IMR-90 (cell line): ENCODE measurements at regions not wholly inside any gene's neighbourhood (a gene's known extent, or its start where the extent isn't known, plus 50 kb on each side); places are given as distances from the start of the nearest gene placed in this dataset.

Experiments used
- ATAC-seq: fragments of 200-7000 bp; cut with Tn5 transposase; 2 replicates; pipeline ENCODE4 v1.9.1; 2020; ENCODE audit warnings: low read depth, mild to moderate bottlenecking, moderate library complexity
- BruUV-seq: library from RNA; stranded (reverse); fragments of 400-500 nt; replicated peaks from 2 replicates; lab custom pipeline; 2021; lab: Mats Ljungman, UMichigan
- CTCF ChIA-PET: fragments of 300-600 bp; formaldehyde crosslinking; extraction: SDS; loops from one replicate; lab custom pipeline; 2021; ENCODE audit warnings: antibody characterized with exemption; lab: Yijun Ruan, JAX
- POLR2A ChIA-PET: fragments of 300-600 bp; sonication (Branson Sonifier 250); formaldehyde crosslinking; loops from one replicate; lab custom pipeline; 2022; ENCODE audit warnings: antibody characterized with exemption; ENCODE audit not compliant: unreplicated experiment; lab: Charles Lee
- DNase-seq: peaks from one replicate; pipeline ENCODE4 v3.0.0; 2013
- H2AFZ ChIP-seq: replicated peaks from 2 replicates; pipeline ENCODE3; 2013; ENCODE audit warnings: low read length, mild to moderate bottlenecking; ENCODE audit not compliant: poor library complexity
- H2AK5ac ChIP-seq: 2 replicates; pipeline ENCODE4 v1.6.1; 2013; ENCODE audit warnings: low read depth, low read length, inconsistent platforms
- H2AK9ac ChIP-seq: replicated peaks from 2 replicates; pipeline ENCODE3; 2013; ENCODE audit warnings: mild to moderate bottlenecking, low read depth, low read length, moderate library complexity; ENCODE audit not compliant: poor library complexity
- H2BK120ac ChIP-seq: 2 replicates; pipeline ENCODE4 v1.6.1; 2013; ENCODE audit warnings: low read depth, low read length, inconsistent platforms
- H2BK15ac ChIP-seq: 3 replicates; pipeline ENCODE4 v1.6.1; 2013; ENCODE audit warnings: low read depth, low read length, inconsistent platforms
- H2BK20ac ChIP-seq: 2 replicates; pipeline ENCODE4 v1.6.1; 2013; ENCODE audit warnings: low read depth, mild to moderate bottlenecking, inconsistent platforms, low read length, moderate library complexity
- H2BK5ac ChIP-seq: 2 replicates; pipeline ENCODE4 v1.6.1; 2013; ENCODE audit warnings: mild to moderate bottlenecking, low read depth, low read length, inconsistent platforms; ENCODE audit not compliant: poor library complexity, severe bottlenecking
- H3K14ac ChIP-seq: replicated peaks from 2 replicates; pipeline ENCODE4 v1.6.1; 2013; ENCODE audit warnings: low read depth, low read length, inconsistent platforms
- H3K18ac ChIP-seq: 2 replicates; pipeline ENCODE4 v1.6.1; 2013; ENCODE audit warnings: low read depth, low read length, control low read depth
- H3K23ac ChIP-seq: 2 replicates; pipeline ENCODE4 v1.6.1; 2013; ENCODE audit warnings: low read depth, low read length, inconsistent platforms
- H3K27ac ChIP-seq: 2 replicates; pipeline ENCODE4 v1.5.1; 2013; ENCODE audit warnings: mild to moderate bottlenecking, control low read depth, low read length; ENCODE audit not compliant: insufficient read depth
- H3K27me3 ChIP-seq: 2 replicates; pipeline ENCODE4 v1.6.1; 2013; ENCODE audit warnings: low read length; ENCODE audit not compliant: control insufficient read depth, insufficient read depth
- H3K36me3 ChIP-seq: 2 replicates; pipeline ENCODE4 v1.6.1; 2013; ENCODE audit warnings: low read length, mixed read lengths; ENCODE audit not compliant: control insufficient read depth, insufficient read depth
- H3K4ac ChIP-seq: 2 replicates; pipeline ENCODE4 v1.6.1; 2013; ENCODE audit warnings: low read depth, low read length, inconsistent platforms
- H3K4me1 ChIP-seq: 2 replicates; pipeline ENCODE4 v1.6.1; 2013; ENCODE audit warnings: low read length, mixed read lengths; ENCODE audit not compliant: control insufficient read depth, insufficient read depth
- H3K4me2 ChIP-seq: 2 replicates; pipeline ENCODE4 v1.6.1; 2013; ENCODE audit warnings: low read depth, mild to moderate bottlenecking, control low read depth, low read length, moderate library complexity
- H3K4me3 ChIP-seq: 2 replicates; pipeline ENCODE4 v1.5.1; 2013; ENCODE audit warnings: low read depth, mild to moderate bottlenecking, control low read depth, low read length, moderate library complexity; ENCODE audit not compliant: insufficient read depth
- H3K56ac ChIP-seq: 2 replicates; pipeline ENCODE4 v1.6.1; 2013; ENCODE audit warnings: low read length, inconsistent platforms; ENCODE audit not compliant: insufficient read depth; ENCODE audit errors: extremely low read depth
- H3K79me1 ChIP-seq, 2 experiments: 2 replicates each; pipeline ENCODE4 v1.6.1; 2013; ENCODE audit warnings: low read length in 2 of 2, inconsistent platforms in 1 of 2, low read depth in 1 of 2
- H3K9ac ChIP-seq: 2 replicates; pipeline ENCODE4 v1.6.1; 2013; ENCODE audit warnings: low read depth, low read length, control low read depth
- H3K9me1 ChIP-seq: 2 replicates; pipeline ENCODE4 v1.6.1; 2013; ENCODE audit warnings: low read length, inconsistent platforms; ENCODE audit not compliant: insufficient read depth
- H3K9me3 ChIP-seq: 2 replicates; pipeline ENCODE4 v1.6.1; 2013; ENCODE audit warnings: low read length; ENCODE audit not compliant: control insufficient read depth, insufficient read depth
- H4K20me1 ChIP-seq: 2 replicates; pipeline ENCODE4 v1.6.1; 2013; ENCODE audit warnings: low read length, inconsistent platforms; ENCODE audit not compliant: insufficient read depth
- H4K5ac ChIP-seq: 2 replicates; pipeline ENCODE4 v1.6.1; 2013; ENCODE audit warnings: mild to moderate bottlenecking, low read depth, low read length, control low read depth
- H4K8ac ChIP-seq, 2 experiments: 2 replicates each; pipeline ENCODE4 v1.6.1; 2013; ENCODE audit warnings: low read depth in 2 of 2, low read length in 2 of 2, control low read depth in 1 of 2, inconsistent platforms in 1 of 2
- H4K91ac ChIP-seq: 2 replicates; pipeline ENCODE4 v1.6.1; 2013; ENCODE audit warnings: low read depth, low read length, inconsistent platforms; ENCODE audit not compliant: insufficient read depth
- BHLHE40 ChIP-seq: fragments of 150-350 bp; IDR thresholded peaks from 2 replicates; pipeline ENCODE4 v1.6.1; 2016; ENCODE audit warnings: mild to moderate bottlenecking, low read depth, low read length
- CEBPB ChIP-seq: IDR thresholded peaks from 2 replicates; pipeline ENCODE4 v1.6.1; 2012; ENCODE audit warnings: low read depth, low read length, improper control_type of control experiment
- RAD21 ChIP-seq: IDR thresholded peaks from 2 replicates; pipeline ENCODE4 v1.6.1; 2012; ENCODE audit warnings: low read length, improper control_type of control experiment
- RFX5 ChIP-seq: IDR thresholded peaks from 2 replicates; pipeline ENCODE4 v1.8.0; 2012; ENCODE audit warnings: low read depth, mild to moderate bottlenecking, low read length, moderate library complexity
- SMC3 ChIP-seq: fragments of 150-350 bp; IDR thresholded peaks from 2 replicates; pipeline ENCODE4 v1.6.1; 2016; ENCODE audit warnings: low read depth, mild to moderate bottlenecking, antibody characterized with exemption, low read length, moderate library complexity
- WGBS, 2 experiments: methylation state at CpG; one replicate each; pipeline versions ENCODE4 v1.1.5 to v1.1.7; 2013; ENCODE audit warnings: missing lambda C conversion rate in 2 of 2; ENCODE audit not compliant: insufficient read length in 1 of 2; ENCODE audit errors: extremely low coverage in 2 of 2; 5-methylcytosine and 5-hydroxymethylcytosine counted together
- dilution Hi-C: fragments of 300-500 bp; cut with HindIII; formaldehyde crosslinking; loops from one replicate; pipeline ENCODE4 v1.14.3; 2018; ENCODE audit warnings: low sequenced_read_pairs; ENCODE audit not compliant: unreplicated experiment
- in situ Hi-C: fragments of 300-500 bp; cut with MboI; formaldehyde crosslinking; loops from 3 replicates; pipeline ENCODE4 v1.14.3; 2019; ENCODE audit warnings: low sequenced_read_pairs, inconsistent platforms, mixed read lengths
- intact Hi-C: fragments of 100-400 bp; cut with micrococcal nuclease; formaldehyde crosslinking; loops from 2 replicates; pipeline ENCODE4 v1.10.0; 2022
- TF ChIP-seq, protein P1 (sequence below): fragments of 150-350 bp; IDR thresholded peaks from 2 replicates; pipeline ENCODE4 v1.6.1; 2016; ENCODE audit warnings: low read depth, mild to moderate bottlenecking, low read length, moderate library complexity, borderline replicate concordance
- TF ChIP-seq, protein P2 (sequence below): fragments of 150-350 bp; IDR thresholded peaks from 2 replicates; pipeline ENCODE4 v1.6.1; 2017; ENCODE audit warnings: mild to moderate bottlenecking, antibody characterized with exemption, low read length, low read depth

DNA sequence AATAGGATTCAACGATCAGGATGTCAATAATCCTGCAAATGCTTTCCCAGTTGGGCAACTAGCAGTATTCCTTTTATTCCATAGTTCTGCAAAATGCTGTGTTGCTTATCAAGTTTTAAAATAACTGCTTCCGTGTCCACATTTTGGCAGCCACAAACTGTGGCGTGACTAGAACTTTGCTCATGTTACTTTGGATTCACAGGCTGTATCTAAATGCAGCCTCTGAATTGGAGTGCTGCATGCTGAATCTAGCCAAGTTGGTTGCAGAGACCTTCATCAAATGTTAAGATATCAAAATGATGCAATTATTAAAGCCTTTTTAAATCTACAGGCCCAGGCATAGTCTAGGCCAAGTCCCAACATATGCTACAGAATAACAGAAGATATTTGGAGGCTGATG is 249.2 kb downstream of the NR2F1-AS1 start:
- Histone ChIP-seq H3K23ac (no peak overlapping the region), H3K4me3 (no peak overlapping the region), H3K4me2 (no peak overlapping the region), H3K27ac (no peak overlapping the region), H4K91ac (no peak overlapping the region), H2BK15ac (no peak overlapping the region), H3K56ac (no peak overlapping the region), H3K36me3 (no peaks in the 10 kb centered on the region), H3K9me3 (no peaks in the 10 kb centered on the region), H2BK20ac (no peak overlapping the region), H3K4me1 (no peaks in the 10 kb centered on the region), H3K14ac (no peak overlapping the region), H3K27me3 (no peaks in the 10 kb centered on the region), H2AFZ (no peak overlapping the region), H2BK5ac (no peak overlapping the region), H3K9me1 (peaks cover 6% of the 10 kb centered on the region; the same call in 1 of the 2 replicates), H2BK120ac (no peak overlapping the region), H4K20me1 (no peaks in the 10 kb centered on the region), H2AK5ac (no peak overlapping the region), H4K8ac (no peak overlapping the region), H3K4ac (no peak overlapping the region), H3K18ac (no peak overlapping the region), H3K9ac (no peak overlapping the region), H2AK9ac (no peak overlapping the region), H3K79me1 (no peaks in the 10 kb centered on the region), H4K5ac (no peak overlapping the region)
- 90% methylated on average over 2 of the region's 3 CpGs; no CpG with 5 or more reads in 1 of the 2 experiments for WGBS, 2 experiments
- intact Hi-C loops = no loop called here
- no peak for ATAC-seq
- CTCF ChIA-PET = no interaction called here
- in situ Hi-C loops = no loop called here
- dilution Hi-C loops = no loop called here
- no peak for DNase-seq
- POLR2A ChIA-PET = no interaction called here
- no peak for TF ChIP-seq RAD21
- no peak for TF ChIP-seq RFX5
- TF ChIP-seq BHLHE40 = no peak
- TF ChIP-seq, protein P1, sequence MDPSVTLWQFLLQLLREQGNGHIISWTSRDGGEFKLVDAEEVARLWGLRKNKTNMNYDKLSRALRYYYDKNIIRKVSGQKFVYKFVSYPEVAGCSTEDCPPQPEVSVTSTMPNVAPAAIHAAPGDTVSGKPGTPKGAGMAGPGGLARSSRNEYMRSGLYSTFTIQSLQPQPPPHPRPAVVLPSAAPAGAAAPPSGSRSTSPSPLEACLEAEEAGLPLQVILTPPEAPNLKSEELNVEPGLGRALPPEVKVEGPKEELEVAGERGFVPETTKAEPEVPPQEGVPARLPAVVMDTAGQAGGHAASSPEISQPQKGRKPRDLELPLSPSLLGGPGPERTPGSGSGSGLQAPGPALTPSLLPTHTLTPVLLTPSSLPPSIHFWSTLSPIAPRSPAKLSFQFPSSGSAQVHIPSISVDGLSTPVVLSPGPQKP = no peak
- TF ChIP-seq CEBPB = no peak
- TF ChIP-seq, protein P2, sequence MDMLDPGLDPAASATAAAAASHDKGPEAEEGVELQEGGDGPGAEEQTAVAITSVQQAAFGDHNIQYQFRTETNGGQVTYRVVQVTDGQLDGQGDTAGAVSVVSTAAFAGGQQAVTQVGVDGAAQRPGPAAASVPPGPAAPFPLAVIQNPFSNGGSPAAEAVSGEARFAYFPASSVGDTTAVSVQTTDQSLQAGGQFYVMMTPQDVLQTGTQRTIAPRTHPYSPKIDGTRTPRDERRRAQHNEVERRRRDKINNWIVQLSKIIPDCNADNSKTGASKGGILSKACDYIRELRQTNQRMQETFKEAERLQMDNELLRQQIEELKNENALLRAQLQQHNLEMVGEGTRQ = no peak
- no peak for TF ChIP-seq SMC3
- no TSS peak for BruUV-seq
